Keratinocyte (primary cell): ENCODE measurements at regions not wholly inside any gene's neighbourhood (a gene's known extent, or its start where the extent isn't known, plus 50 kb on each side); places are given as distances from the start of the nearest gene placed in this dataset.
"Not testable (repeated sequence)": the region's sequence is repeated elsewhere in the genome, so short reads cannot be mapped to it uniquely, and the experiment has no call there.

Source experiments
- DNase-seq: peaks from one replicate; pipeline ENCODE4 v3.0.0-alpha.2; 2011; ENCODE audit warnings: low read depth, missing footprints, low spot score
- FAIRE-seq: peaks from 2 replicates; lab custom pipeline; 2011; peaks lifted over from hg19 to GRCh38; lab: Jason Lieb, UNC
- H2AFZ ChIP-seq: 2 replicates; pipeline ENCODE4 v1.6.0; 2012; ENCODE audit warnings: low read length, control low read depth, inconsistent platforms; ENCODE audit not compliant: control insufficient read depth
- H3K27ac ChIP-seq: 2 replicates; pipeline ENCODE4 v1.5.1; 2011; ENCODE audit warnings: low read length; ENCODE audit not compliant: control insufficient read depth, insufficient read depth
- H3K27me3 ChIP-seq: 3 replicates; pipeline ENCODE4 v1.6.0; 2011; ENCODE audit warnings: low read length; ENCODE audit not compliant: control insufficient read depth, insufficient read depth; ENCODE audit errors: extremely low read depth
- H3K36me3 ChIP-seq, 2 experiments: 2 replicates in 1 of 2; 3 replicates in 1 of 2; pipeline ENCODE4 v1.5.1; 2011; ENCODE audit warnings: low read length in 2 of 2, mild to moderate bottlenecking in 1 of 2; ENCODE audit not compliant: control insufficient read depth in 2 of 2, insufficient read depth in 2 of 2; ENCODE audit errors: extremely low read depth in 1 of 2
- H3K4me1 ChIP-seq: 3 replicates; pipeline ENCODE4 v1.5.1; 2011; ENCODE audit warnings: low read length; ENCODE audit not compliant: control insufficient read depth, insufficient read depth; ENCODE audit errors: extremely low read depth
- H3K4me2 ChIP-seq: 3 replicates; pipeline ENCODE4 v1.6.0; 2011; ENCODE audit warnings: low read depth, low read length; ENCODE audit not compliant: control insufficient read depth, insufficient read depth; ENCODE audit errors: extremely low read depth
- H3K4me3 ChIP-seq, 3 experiments: fragments of 200-600 bp in 1 of 3; sonication (generic) in 1 of 3; 2 replicates in 2 of 3; 3 replicates in 1 of 3; pipeline ENCODE4 v1.5.1; 2011 to 2016; ENCODE audit warnings: low read length in 3 of 3, mild to moderate bottlenecking in 3 of 3, control low read depth in 2 of 3, inconsistent platforms in 1 of 3, low read depth in 1 of 3, mixed read lengths in 1 of 3, mixed run types in 1 of 3, moderate library complexity in 1 of 3; ENCODE audit not compliant: control insufficient read depth in 2 of 3, insufficient read depth in 2 of 3; ENCODE audit errors: extremely low read depth in 1 of 3
- H3K79me2 ChIP-seq: 2 replicates; pipeline ENCODE4 v1.6.0; 2012; ENCODE audit warnings: low read length; ENCODE audit not compliant: control insufficient read depth, insufficient read depth
- H3K9ac ChIP-seq: 3 replicates; pipeline ENCODE4 v1.6.0; 2011; ENCODE audit warnings: low read length; ENCODE audit not compliant: control insufficient read depth, insufficient read depth; ENCODE audit errors: extremely low read depth
- H3K9me1 ChIP-seq: 3 replicates; pipeline ENCODE4 v1.6.0; 2011; ENCODE audit warnings: low read length; ENCODE audit not compliant: control insufficient read depth, insufficient read depth; ENCODE audit errors: extremely low read depth
- H3K9me3 ChIP-seq: 2 replicates; pipeline ENCODE4 v1.5.1; 2012; ENCODE audit warnings: low read depth, low read length; ENCODE audit not compliant: control insufficient read depth
- H4K20me1 ChIP-seq: 3 replicates; pipeline ENCODE4 v1.6.0; 2011; ENCODE audit warnings: low read length; ENCODE audit not compliant: control insufficient read depth, insufficient read depth; ENCODE audit errors: extremely low read depth
- CTCF ChIP-seq, 3 experiments: IDR thresholded peaks in 1 of 3; conservative IDR thresholded peaks in 1 of 3; optimal IDR thresholded peaks in 1 of 3; 2 replicates in 2 of 3; 3 replicates in 1 of 3; pipeline versions ENCODE3 to v1.5.1; 2011; ENCODE audit warnings: low read length in 3 of 3, mild to moderate bottlenecking in 3 of 3, moderate library complexity in 2 of 3, control low read depth in 1 of 3, inconsistent platforms in 1 of 3; ENCODE audit not compliant: insufficient read depth in 2 of 3; ENCODE audit errors: extremely low read depth in 1 of 3
- EZH2 ChIP-seq: IDR thresholded peaks from one replicate; pipeline ENCODE4 v1.6.1; 2012; ENCODE audit warnings: inconsistent platforms, mild to moderate bottlenecking, low read length, moderate library complexity
- dilution Hi-C: fragments of 300-500 bp; cut with MboI; formaldehyde crosslinking; loops from one replicate; pipeline ENCODE4 v1.7.0; 2020; ENCODE audit warnings: low sequenced_read_pairs; ENCODE audit not compliant: extremely low pct_ligation_motif_present

- H3K4me1 ChIP-seq, result no peaks in the 10 kb centered on the region
- no peaks in the 10 kb centered on the region for H3K79me2 ChIP-seq
- no peaks in the 10 kb centered on the region for H3K27me3 ChIP-seq
- H3K4me2 ChIP-seq, result no peak overlapping the region
- no peak overlapping the region for H3K4me3 ChIP-seq
- DNase-seq, result no peak
- dilution Hi-C loops, result no loop called here
- no peaks in the 10 kb centered on the region for H3K9me1 ChIP-seq
- H3K27ac ChIP-seq, result no peak overlapping the region
- no peak for FAIRE-seq
- H4K20me1 ChIP-seq, result no peaks in the 10 kb centered on the region
- no peak overlapping the region for H2AFZ ChIP-seq
- H3K36me3 ChIP-seq, result no peaks in the 10 kb centered on the region
- H3K9ac ChIP-seq, result no peak overlapping the region
- TF ChIP-seq CTCF (optimal IDR thresholded peaks at IDR 0.05 in 1 of 3, IDR thresholded peaks at IDR 0.05 in 1 of 3, conservative IDR thresholded peaks at IDR 0.05 in 1 of 3; ENCODE audit: extremely low read depth in 1 of 3, insufficient read depth in 2 of 3, low read length in 3 of 3) (no peak), EZH2 (no peak)
- H3K9me3 ChIP-seq, result no peaks in the 10 kb centered on the region
These were observed 535.5 kb downstream of the FLRT2 start for GRCh38 chr14:86065407-86065806.

DNA sequence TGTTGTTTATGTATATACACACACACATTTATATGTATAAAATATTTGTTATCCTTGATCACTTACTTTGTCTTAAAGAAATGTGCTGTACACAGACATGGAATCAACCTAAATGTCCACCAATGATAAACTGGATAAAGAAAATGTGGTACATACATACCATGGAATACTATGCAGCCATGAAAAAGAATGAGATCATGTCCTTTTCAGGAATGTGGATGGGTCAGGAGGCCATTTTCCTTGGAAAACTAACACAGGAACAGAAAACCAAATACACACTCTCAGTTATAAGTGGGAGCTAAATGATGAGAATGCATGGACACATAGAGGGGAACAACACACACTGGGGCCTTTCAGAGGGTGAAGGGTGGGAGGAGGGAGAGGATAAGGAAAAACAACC lies 534.7 kb downstream of the FLRT2 start:
- H3K4me1 ChIP-seq, H3K9ac ChIP-seq, DNase-seq, FAIRE-seq, H2AFZ ChIP-seq, H3K27me3 ChIP-seq, H3K36me3 ChIP-seq, H3K9me1 ChIP-seq, H3K79me2 ChIP-seq, H3K4me2 ChIP-seq, dilution Hi-C loops, H3K27ac ChIP-seq, H3K9me3 ChIP-seq, H4K20me1 ChIP-seq, H3K4me3 ChIP-seq: not testable (repeated sequence)

GRCh38 chr14:86057018-86057667 lies 527.2 kb downstream of the FLRT2 start:
- no peak overlapping the region for H2AFZ ChIP-seq
- FAIRE-seq (no peak), DNase-seq (no peak)
- H3K9ac ChIP-seq, result no peak overlapping the region
- no peak overlapping the region for H3K4me3 ChIP-seq
- H3K4me1 ChIP-seq, result no peaks in the 10 kb centered on the region
- no peaks in the 10 kb centered on the region for H3K9me1 ChIP-seq
- H3K27ac ChIP-seq, result no peak overlapping the region
- no peak for TF ChIP-seq EZH2
- TF ChIP-seq CTCF (optimal IDR thresholded peaks at IDR 0.05 in 1 of 3, IDR thresholded peaks at IDR 0.05 in 1 of 3, conservative IDR thresholded peaks at IDR 0.05 in 1 of 3; ENCODE audit: extremely low read depth in 1 of 3, insufficient read depth in 2 of 3, low read length in 3 of 3), result peak; percentile 64 to 71 (median 65)
- H4K20me1 ChIP-seq, result no peaks in the 10 kb centered on the region
- H3K79me2 ChIP-seq, result no peaks in the 10 kb centered on the region
- no peaks in the 10 kb centered on the region for H3K27me3 ChIP-seq
- no peaks in the 10 kb centered on the region for H3K36me3 ChIP-seq
- no peaks in the 10 kb centered on the region for H3K9me3 ChIP-seq
- H3K4me2 ChIP-seq, result no peak overlapping the region
- dilution Hi-C loops, result no loop called here
